Skin epidermis (tissue), 12 donors: ENCODE measurements at regions not wholly inside any gene's neighbourhood (a gene's known extent, or its start where the extent isn't known, plus 50 kb on each side); places are given as distances from the start of the nearest gene placed in this dataset.
"Not testable (repeated sequence)": the region's sequence is repeated elsewhere in the genome, so short reads cannot be mapped to it uniquely, and the experiment has no call there.

Source experiments
- H3K27ac ChIP-seq, 21 experiments: fragments of 200-600 bp; sonication (generic) in 11 of 21; one replicate each; pipeline ENCODE4 v1.5.0; 2020; ENCODE audit warnings: mild to moderate bottlenecking in 3 of 21, inconsistent platforms in 2 of 21, moderate library complexity in 2 of 21
- H3K4me3 ChIP-seq, 7 experiments: fragments of 200-600 bp; sonication (generic) in 2 of 7; one replicate each; pipeline ENCODE4 v1.5.0; 2020; ENCODE audit warnings: inconsistent platforms in 2 of 7, mild to moderate bottlenecking in 2 of 7, moderate library complexity in 1 of 7

GRCh38 chr2:155033652-155034051, 335.2 kb downstream of the KCNJ3 start:
- Histone ChIP-seq H3K4me3 (no peak overlapping the region), H3K27ac (no peak overlapping the region)

- Histone ChIP-seq H3K27ac (no peak overlapping the region), H3K4me3 (no peak overlapping the region)
Observed at GRCh38 chr2:155030296-155030695, 331.8 kb downstream of the KCNJ3 start.

GRCh38 chr2:155026651-155027174, 328.2 kb downstream of the KCNJ3 start:
- Histone ChIP-seq H3K27ac (no peak overlapping the region), H3K4me3 (no peak overlapping the region)

GRCh38 chr2:155023674-155024073, 325.2 kb downstream of the KCNJ3 start:
- no peak overlapping the region for H3K4me3 ChIP-seq
- H3K27ac ChIP-seq = peak overlapping the region in 1 of 21 experiments; percentile 53

- Histone ChIP-seq H3K4me3 (no peak overlapping the region), H3K27ac (no peak overlapping the region)
Observed at GRCh38 chr2:155022531-155022930, 324.0 kb downstream of the KCNJ3 start.

- Histone ChIP-seq H3K27ac (peak overlapping the region in 1 of 21 experiments; percentile 53), H3K4me3 (no peak overlapping the region)
Observed at GRCh38 chr2:155021618-155022017, 323.1 kb downstream of the KCNJ3 start.

- peak overlapping the region in 1 of 21 experiments; percentile 48 for H3K27ac ChIP-seq
- H3K4me3 ChIP-seq = no peak overlapping the region
Observed at GRCh38 chr2:155020246-155020645, 321.8 kb downstream of the KCNJ3 start.

GRCh38 chr2:155010925-155011324, 312.4 kb downstream of the KCNJ3 start:
- H3K27ac ChIP-seq = no peak overlapping the region

GRCh38 chr2:154995361-154995760, 296.9 kb downstream of the KCNJ3 start:
- Histone ChIP-seq H3K27ac (no peak overlapping the region), H3K4me3 (no peak overlapping the region)

More at GRCh38 chr2:155010925-155011324, 312.4 kb downstream of the KCNJ3 start:
- no peak overlapping the region for H3K4me3 ChIP-seq

- Histone ChIP-seq H3K4me3 (no peak overlapping the region), H3K27ac (no peak overlapping the region)
Observed at GRCh38 chr2:154992826-154993225, 294.3 kb downstream of the KCNJ3 start.

- H3K27ac ChIP-seq = no peak overlapping the region
Observed at GRCh38 chr2:154978710-154979109, 280.2 kb downstream of the KCNJ3 start.

GRCh38 chr2:154978244-154978643, 279.7 kb downstream of the KCNJ3 start:
- H3K4me3 ChIP-seq = no peak overlapping the region

More at GRCh38 chr2:154978710-154979109, 280.2 kb downstream of the KCNJ3 start:
- no peak overlapping the region for H3K4me3 ChIP-seq

GRCh38 chr2:154974041-154974440, 275.5 kb downstream of the KCNJ3 start:
- Histone ChIP-seq H3K4me3 (no peak overlapping the region), H3K27ac (no peak overlapping the region)

More at GRCh38 chr2:154978244-154978643, 279.7 kb downstream of the KCNJ3 start:
- H3K27ac ChIP-seq = no peak overlapping the region

GRCh38 chr2:154963511-154963910, 265.0 kb downstream of the KCNJ3 start:
- H3K4me3 ChIP-seq = no peak overlapping the region
- H3K27ac ChIP-seq = no peak overlapping the region

- H3K27ac ChIP-seq = no peak overlapping the region
- H3K4me3 ChIP-seq = no peak overlapping the region
Observed at GRCh38 chr2:154961676-154962075, 263.2 kb downstream of the KCNJ3 start.

GRCh38 chr2:154960802-154961583, 262.5 kb downstream of the KCNJ3 start:
- Histone ChIP-seq H3K4me3 (no peak overlapping the region), H3K27ac (no peak overlapping the region)

- Histone ChIP-seq H3K4me3 (no peak overlapping the region), H3K27ac (no peak overlapping the region)
Observed at GRCh38 chr2:154952346-154952980, 254.0 kb downstream of the KCNJ3 start.

- H3K27ac ChIP-seq, H3K4me3 ChIP-seq: not testable (repeated sequence)
Observed at GRCh38 chr2:154947416-154947815, 248.9 kb downstream of the KCNJ3 start.

- Histone ChIP-seq H3K4me3 (no peak overlapping the region), H3K27ac (no peak overlapping the region)
Observed at GRCh38 chr2:154945984-154946383, 247.5 kb downstream of the KCNJ3 start.

- no peak overlapping the region for H3K27ac ChIP-seq
- H3K4me3 ChIP-seq = no peak overlapping the region
Observed at GRCh38 chr2:154941379-154941778, 242.9 kb downstream of the KCNJ3 start.

- Histone ChIP-seq H3K27ac (no peak overlapping the region), H3K4me3 (no peak overlapping the region)
Observed at GRCh38 chr2:154934213-154934612, 235.7 kb downstream of the KCNJ3 start.
